Lung microvascular endothelial cell (primary cell): ENCODE measurements at regions not wholly inside any gene's neighbourhood (a gene's known extent, or its start where the extent isn't known, plus 50 kb on each side); places are given as distances from the start of the nearest gene placed in this dataset.
"Not testable (repeated sequence)": the region's sequence is repeated elsewhere in the genome, so short reads cannot be mapped to it uniquely, and the experiment has no call there.

Source experiments
- DNase-seq, 2 donors: peaks; one replicate each; pipeline versions ENCODE4 v3.0.0 to v3.0.0-alpha.2; 2010; ENCODE audit warnings: low read depth in 2 of 2

DNA sequence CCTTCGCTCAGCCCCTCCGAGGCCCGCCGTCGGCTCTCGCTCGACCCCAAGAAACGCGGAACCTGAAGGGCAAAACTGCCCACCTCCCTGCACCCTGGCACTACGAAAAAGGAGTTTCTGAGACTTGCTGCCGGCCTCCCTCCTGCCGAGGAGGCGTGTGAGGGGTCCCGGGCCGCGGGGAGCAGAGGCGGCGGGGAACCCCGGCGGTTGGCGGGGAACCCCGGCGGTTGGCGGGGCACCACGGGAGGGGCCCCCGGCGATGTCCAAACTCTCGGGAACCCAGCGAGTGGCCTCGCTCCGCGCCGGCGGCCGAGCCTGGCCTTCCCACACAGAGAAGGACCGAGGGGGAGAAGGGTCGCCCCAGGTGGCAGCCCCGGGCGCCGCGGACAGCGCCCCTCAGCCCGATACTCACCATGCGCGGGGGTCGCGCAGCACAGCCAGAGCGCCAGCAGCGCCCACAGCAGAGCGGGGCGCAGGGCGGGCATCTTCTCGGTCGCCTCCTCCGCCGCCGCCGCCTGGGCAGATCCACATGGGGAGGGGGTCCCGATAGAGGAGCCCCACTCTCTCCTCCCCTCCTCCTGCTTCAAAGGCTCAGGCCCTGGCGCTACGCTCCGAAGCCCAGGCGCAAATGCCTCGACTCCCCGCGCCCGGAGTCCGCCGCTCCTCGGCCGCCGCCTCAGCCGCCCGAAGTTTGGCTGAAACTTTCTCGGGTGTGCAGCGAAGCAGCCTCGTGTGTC lies 69.4 kb upstream of the NUDT4B start:
- peak; percentile 7 to 20 for DNase-seq

DNA sequence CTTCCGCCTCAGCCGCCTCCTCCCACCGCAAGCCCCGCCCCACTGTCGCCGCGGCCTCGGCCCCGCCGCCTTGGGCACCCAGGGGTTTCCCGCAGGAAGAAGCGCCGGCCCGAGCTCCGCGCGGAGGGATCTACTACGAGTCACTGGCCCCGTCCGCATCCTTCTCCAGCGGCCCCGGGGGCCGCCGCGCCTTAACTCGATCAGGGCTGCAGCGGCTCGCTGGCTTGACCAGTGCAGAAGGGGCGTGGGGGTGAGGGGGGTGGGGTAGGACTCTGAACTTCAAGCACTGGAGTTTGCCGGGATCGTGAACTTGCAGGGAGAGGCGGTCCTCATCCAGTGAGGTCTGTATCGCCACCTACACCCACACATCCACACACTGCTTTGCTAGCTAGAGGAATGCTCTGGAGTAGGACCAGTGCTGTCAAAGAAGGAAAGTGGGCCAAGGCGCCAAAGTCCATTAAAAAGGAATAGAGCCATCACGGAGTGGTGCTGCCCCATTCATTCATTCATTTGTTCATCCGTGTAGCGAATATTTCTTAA lies 68.7 kb upstream of the NUDT4B start:
- not testable (repeated sequence) for DNase-seq

DNA sequence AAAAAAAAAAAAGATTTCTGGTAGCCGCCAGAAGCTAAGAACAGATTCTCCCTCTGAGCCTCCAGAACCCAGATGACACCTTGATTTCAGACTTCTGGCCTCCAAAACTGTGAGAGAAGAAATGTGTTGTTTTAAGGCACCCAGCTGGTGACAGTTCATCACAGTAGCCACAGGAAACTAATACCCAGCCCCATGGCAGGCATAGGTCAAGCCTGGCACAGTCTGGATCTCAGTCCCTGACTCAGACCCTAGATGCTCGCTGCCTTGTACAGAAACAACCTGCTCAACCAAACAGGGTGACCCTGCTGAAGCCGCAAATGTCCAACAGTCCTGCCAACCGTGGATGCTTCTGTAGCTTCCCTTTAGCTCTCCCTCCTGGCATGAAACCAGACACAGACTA lies 61.8 kb upstream of the NUDT4B start:
- not testable (repeated sequence) for DNase-seq

DNA sequence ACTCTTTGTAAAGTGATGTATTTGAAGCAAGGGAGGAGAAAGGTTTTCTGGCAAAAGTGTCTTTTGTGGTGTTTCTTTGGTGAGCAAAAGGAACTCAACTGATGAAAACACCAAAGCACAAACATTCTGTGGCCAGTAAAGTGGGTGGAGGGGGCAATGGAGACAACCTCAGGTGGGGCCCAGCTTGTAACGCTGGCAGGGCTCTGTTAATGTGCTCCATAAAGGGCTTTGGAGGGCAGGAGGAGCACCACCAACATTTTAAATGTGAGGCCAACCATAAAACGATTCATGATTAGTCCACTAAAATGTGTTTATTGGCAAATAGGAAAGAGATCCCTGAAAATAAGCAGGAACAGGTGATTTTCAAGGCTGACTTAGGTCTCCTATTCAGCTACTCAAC lies 61.2 kb upstream of the NUDT4B start:
- not testable (repeated sequence) for DNase-seq
